ENCODE measurements at regions not wholly inside any gene's neighbourhood (a gene's known extent, or its start where the extent isn't known, plus 50 kb on each side); places are given as distances from the start of the nearest gene placed in this dataset.
"Not testable (repeated sequence)": the region's sequence is repeated elsewhere in the genome, so short reads cannot be mapped to it uniquely, and the experiment has no call there.

DNA sequence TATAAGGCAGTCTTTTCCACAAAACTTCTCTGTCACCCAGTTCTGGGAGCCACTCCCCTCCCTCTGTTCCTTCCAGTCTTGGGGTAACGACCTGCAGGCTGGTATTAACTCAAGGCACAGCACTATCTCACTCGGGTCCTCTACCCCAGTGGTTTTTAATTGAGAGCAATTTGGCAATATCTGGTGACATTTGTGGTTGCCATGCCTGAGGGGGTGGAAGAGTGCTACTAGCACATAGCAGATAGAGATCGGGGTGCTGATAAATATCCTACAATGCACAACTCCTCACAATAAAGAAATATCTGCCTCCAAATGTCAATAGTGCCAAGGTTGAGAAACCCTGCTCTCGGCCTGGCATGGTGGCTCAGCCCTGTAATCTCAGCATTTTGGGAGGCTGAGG is 117.7 kb upstream of the ABCC4 start:
- H3K9me3 ChIP-seq = no peaks in the 10 kb centered on the region

DNA sequence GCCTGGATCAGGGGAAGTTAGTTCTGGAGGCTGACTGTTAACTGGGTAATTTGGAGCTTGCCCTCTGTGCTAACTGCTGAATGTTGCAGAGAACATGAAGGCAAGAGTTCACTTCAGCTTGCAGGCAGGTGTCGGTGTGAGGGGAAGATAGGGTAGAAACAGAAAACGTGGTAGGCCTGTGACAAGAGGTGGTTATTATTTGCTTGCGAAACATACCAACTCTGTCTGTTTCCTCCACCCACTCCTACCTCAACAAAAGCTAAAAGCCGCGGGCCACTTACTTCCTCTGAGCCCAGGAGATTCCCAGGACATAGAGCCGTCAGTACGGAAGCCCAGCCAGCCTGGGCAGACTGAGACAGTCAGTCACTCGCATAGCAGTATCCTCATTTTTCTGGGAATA is 119.2 kb upstream of the ABCC4 start:
- Histone ChIP-seq H3K36me3 (no peaks in the 10 kb centered on the region), H3K4me1 (no peaks in the 10 kb centered on the region), H3K27me3 (no peaks in the 10 kb centered on the region), H3K27ac (no peak overlapping the region), H3K4me3 (no peak overlapping the region), H3K9me3 (no peaks in the 10 kb centered on the region)
- DNase-seq (no peak), ATAC-seq (no peak)
- intact Hi-C loops (cut with DNase I) = no loop called here
- TF ChIP-seq, protein P1, sequence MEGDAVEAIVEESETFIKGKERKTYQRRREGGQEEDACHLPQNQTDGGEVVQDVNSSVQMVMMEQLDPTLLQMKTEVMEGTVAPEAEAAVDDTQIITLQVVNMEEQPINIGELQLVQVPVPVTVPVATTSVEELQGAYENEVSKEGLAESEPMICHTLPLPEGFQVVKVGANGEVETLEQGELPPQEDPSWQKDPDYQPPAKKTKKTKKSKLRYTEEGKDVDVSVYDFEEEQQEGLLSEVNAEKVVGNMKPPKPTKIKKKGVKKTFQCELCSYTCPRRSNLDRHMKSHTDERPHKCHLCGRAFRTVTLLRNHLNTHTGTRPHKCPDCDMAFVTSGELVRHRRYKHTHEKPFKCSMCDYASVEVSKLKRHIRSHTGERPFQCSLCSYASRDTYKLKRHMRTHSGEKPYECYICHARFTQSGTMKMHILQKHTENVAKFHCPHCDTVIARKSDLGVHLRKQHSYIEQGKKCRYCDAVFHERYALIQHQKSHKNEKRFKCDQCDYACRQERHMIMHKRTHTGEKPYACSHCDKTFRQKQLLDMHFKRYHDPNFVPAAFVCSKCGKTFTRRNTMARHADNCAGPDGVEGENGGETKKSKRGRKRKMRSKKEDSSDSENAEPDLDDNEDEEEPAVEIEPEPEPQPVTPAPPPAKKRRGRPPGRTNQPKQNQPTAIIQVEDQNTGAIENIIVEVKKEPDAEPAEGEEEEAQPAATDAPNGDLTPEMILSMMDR (IDR thresholded peaks at IDR 0.05) = no peak
- TF ChIP-seq POLR2A (IDR thresholded peaks at IDR 0.05) = no peak
- WGBS (ENCODE audit: insufficient coverage, low coverage, low lambda C conversion rate, missing lambda C conversion rate) = 26% methylated on average over 8 of the region's 8 CpGs

More for the DNA sequence above, 117.7 kb upstream of the ABCC4 start:
- no peaks in the 10 kb centered on the region for H3K4me1 ChIP-seq
- no peak overlapping the region for H3K27ac ChIP-seq
- H3K27me3 ChIP-seq = no peaks in the 10 kb centered on the region
- no peak for ATAC-seq
- H3K4me3 ChIP-seq = no peak overlapping the region
- TF ChIP-seq POLR2A (IDR thresholded peaks at IDR 0.05) = no peak
- TF ChIP-seq, protein P1 (IDR thresholded peaks at IDR 0.05) = no peak
- H3K36me3 ChIP-seq = no peaks in the 10 kb centered on the region
- intact Hi-C loops (cut with DNase I) = no loop called here
- WGBS (ENCODE audit: insufficient coverage, low coverage, low lambda C conversion rate, missing lambda C conversion rate) = 32% methylated on average over 4 of the region's 4 CpGs
- DNase-seq = no peak

DNA sequence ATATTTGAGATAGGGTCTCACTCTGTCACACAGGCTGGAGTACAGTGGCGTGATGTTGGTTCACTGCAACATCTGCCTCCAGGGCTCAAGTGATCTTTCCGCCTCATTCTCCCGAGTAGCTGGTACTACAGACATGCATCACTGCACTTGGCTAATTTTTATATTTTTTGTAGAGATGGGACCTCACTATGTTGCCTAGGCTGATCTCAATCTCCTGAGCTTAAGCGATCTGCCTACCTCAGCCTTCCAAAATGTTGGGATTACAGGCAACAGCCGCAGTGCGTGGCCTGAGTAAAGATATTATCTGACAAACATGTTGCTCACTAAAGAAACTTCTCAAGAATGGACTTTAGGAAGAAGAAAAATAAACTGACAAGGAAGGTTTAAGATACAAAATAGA is 125.4 kb upstream of the ABCC4 start:
- Histone ChIP-seq H3K4me3 (no peak overlapping the region), H3K9me3 (no peaks in the 10 kb centered on the region), H3K4me1 (no peaks in the 10 kb centered on the region), H3K27ac (no peak overlapping the region), H3K36me3 (no peaks in the 10 kb centered on the region), H3K27me3 (no peaks in the 10 kb centered on the region)
- intact Hi-C loops (cut with DNase I) = no loop called here
- DNase-seq (no peak), ATAC-seq (no peak)
- 94% methylated on average over 6 of the region's 6 CpGs for WGBS (ENCODE audit: insufficient coverage, low coverage, low lambda C conversion rate, missing lambda C conversion rate)
- TF ChIP-seq POLR2A (IDR thresholded peaks at IDR 0.05) = no peak
- TF ChIP-seq, protein P1 (IDR thresholded peaks at IDR 0.05) = no peak

DNA sequence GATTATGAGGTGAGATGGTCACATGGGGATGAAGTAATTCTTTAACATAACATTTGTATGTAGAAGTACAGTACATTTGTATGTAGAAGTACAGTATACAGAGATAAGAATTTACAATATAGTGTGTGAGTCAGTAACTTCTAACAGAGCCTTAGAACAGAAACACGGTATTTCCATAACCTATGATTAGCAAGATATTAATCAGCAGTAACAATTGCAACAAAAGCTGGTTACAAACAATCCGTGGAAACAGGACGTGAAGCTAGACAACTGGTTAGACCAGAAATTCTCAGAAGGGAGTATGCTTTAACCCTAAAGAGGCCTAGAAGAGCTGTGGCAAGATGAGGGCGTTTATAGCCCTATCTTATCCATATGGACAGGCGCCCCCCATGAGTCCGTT is 122.0 kb upstream of the CLDN10 start:
- H3K36me3 ChIP-seq; H3K4me3 ChIP-seq; H3K4me1 ChIP-seq; H3K27me3 ChIP-seq; H3K9me3 ChIP-seq; ATAC-seq; DNase-seq; H3K27ac ChIP-seq; intact Hi-C loops (cut with DNase I): not testable (repeated sequence)
- 52% methylated on average over 4 of the region's 6 CpGs for WGBS (ENCODE audit: insufficient coverage, low coverage, low lambda C conversion rate, missing lambda C conversion rate)

DNA sequence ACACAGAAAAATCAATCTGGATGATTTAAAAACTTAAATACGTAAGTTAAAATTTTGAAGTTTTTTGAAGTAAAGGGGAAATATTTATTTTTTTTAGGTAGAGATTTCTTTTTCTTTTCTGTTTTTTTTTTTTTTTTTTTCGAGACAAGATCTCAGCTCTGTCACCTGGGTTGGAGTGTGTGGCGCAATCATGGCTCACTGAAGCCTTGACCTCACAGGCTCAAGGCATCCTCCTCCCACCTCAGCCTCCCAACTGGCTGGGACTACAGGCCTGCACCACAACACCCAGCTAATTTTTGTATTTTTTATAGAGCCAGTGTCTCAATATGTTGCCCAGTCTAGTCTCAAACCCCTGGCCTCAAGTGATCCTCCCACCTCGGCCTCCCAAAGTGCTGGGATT is 120.4 kb upstream of the CLDN10 start:
- no peak for ATAC-seq
- H3K4me1 ChIP-seq = no peaks in the 10 kb centered on the region
- no peak for DNase-seq
- no peaks in the 10 kb centered on the region for H3K36me3 ChIP-seq
- no peaks in the 10 kb centered on the region for H3K27me3 ChIP-seq
- TF ChIP-seq POLR2A (IDR thresholded peaks at IDR 0.05) = no peak
- TF ChIP-seq, protein P1 (IDR thresholded peaks at IDR 0.05) = no peak
- H3K27ac ChIP-seq = no peak overlapping the region
- no peak overlapping the region for H3K4me3 ChIP-seq
- no peaks in the 10 kb centered on the region for H3K9me3 ChIP-seq
- WGBS (ENCODE audit: insufficient coverage, low coverage, low lambda C conversion rate, missing lambda C conversion rate) = 68% methylated on average over 4 of the region's 4 CpGs
- intact Hi-C loops (cut with DNase I) = no loop called here

All from right lobe of liver (tissue), 6 donors.